ENCODE measurements at regions not wholly inside any gene's neighbourhood (a gene's known extent, or its start where the extent isn't known, plus 50 kb on each side); places are given as distances from the start of the nearest gene placed in this dataset.

DNA sequence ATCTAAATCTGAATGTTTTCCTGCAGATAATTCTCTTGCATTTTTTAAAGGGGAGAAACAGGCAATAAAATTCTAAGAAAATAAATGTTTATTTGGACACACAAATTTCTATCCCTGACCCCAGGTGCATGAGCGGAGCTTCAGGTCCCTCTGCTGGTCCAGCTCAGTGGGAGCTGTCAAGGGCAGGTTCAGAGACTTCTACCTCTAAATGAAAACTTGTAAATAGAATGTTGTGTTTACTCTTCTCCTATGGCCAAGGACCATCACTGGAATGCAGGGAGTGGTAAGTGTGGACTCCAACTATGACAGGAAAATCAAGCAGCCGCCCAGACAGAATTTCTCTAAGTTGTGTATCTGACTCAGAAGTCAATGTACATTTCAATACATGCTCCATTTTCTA lies 148.6 kb upstream of the TTC29 start:
- H3K4me3 ChIP-seq = no peak overlapping the region
- TF ChIP-seq, protein P1, sequence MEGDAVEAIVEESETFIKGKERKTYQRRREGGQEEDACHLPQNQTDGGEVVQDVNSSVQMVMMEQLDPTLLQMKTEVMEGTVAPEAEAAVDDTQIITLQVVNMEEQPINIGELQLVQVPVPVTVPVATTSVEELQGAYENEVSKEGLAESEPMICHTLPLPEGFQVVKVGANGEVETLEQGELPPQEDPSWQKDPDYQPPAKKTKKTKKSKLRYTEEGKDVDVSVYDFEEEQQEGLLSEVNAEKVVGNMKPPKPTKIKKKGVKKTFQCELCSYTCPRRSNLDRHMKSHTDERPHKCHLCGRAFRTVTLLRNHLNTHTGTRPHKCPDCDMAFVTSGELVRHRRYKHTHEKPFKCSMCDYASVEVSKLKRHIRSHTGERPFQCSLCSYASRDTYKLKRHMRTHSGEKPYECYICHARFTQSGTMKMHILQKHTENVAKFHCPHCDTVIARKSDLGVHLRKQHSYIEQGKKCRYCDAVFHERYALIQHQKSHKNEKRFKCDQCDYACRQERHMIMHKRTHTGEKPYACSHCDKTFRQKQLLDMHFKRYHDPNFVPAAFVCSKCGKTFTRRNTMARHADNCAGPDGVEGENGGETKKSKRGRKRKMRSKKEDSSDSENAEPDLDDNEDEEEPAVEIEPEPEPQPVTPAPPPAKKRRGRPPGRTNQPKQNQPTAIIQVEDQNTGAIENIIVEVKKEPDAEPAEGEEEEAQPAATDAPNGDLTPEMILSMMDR (IDR thresholded peaks at IDR 0.05) = peak in 1 of 5 experiments; percentile 36
- no peak for TF ChIP-seq POLR2A (IDR thresholded peaks at IDR 0.05)
- WGBS, 2 donors = 73 to 83% methylated on average over 2 of the region's 2 CpGs

DNA sequence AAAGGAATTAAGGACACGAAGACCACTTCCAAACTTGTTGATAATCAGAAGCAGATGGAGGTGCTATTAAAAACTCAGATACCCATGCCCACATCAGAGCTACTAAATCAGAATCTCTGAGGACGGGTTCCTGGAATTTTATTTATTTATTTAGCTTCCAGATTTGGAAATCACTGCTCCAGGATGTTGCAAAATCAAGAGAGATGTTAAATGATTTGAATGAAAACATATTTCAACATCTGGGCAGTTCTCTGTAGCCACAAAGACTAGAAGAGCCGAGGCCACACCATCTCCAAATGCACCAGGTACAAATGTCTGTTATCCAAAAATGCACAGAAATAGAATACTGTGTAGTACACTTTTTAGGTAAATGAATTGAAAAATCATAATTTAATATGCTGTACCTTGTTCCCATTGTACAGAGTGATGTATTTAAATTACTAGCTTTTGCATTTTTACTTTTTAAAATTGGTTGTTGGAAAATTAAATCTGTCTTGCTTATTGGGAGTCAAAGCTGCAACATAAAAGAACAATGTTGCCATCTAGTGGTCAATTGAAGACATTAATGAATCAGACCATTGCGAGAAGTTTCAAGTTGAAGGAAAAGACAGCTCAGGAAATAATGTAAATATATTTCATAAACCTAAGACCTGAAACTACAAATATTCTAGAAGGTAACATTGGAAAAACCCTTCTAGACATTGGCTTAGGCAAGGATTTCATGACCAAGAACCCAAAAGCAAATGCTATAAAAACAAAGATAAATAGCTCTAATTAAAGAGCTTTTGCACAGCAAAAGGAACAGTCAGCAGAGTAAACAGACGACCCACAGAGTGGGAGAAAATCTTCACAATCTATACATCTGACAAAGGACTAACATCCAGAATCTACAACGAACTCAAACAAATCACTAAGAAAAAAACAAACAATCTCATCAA lies 151.3 kb upstream of the TTC29 start:
- Histone ChIP-seq H3K27me3 (no peaks in the 10 kb centered on the region), H3K36me3 (no peaks in the 10 kb centered on the region), H3K27ac (peak overlapping the region in 2 of 4 donors; percentile 1 to 50), H3K9me3 (no peaks in the 10 kb centered on the region), H3K4me1 (peaks cover 0 to 25% (median under 1%) of the 10 kb centered on the region in 4 donors), H3K4me3 (no peak overlapping the region)
- WGBS, 2 donors = 23 to 30% methylated on average over 6 of the region's 6 CpGs
- TF ChIP-seq EP300 (IDR thresholded peaks at IDR 0.05) (peak in 1 of 2 donors; percentile 66), POLR2A (IDR thresholded peaks at IDR 0.05) (no peak)
- TF ChIP-seq, protein P1 (IDR thresholded peaks at IDR 0.05) = peak; percentile 33 to 74 (median 61)
- DNase-seq (ENCODE audit: low spot score in 2 of 2) = peak in 1 of 2 donors; percentile 36

More for the DNA sequence above, 148.6 kb upstream of the TTC29 start:
- no peaks in the 10 kb centered on the region for H3K27me3 ChIP-seq
- H3K9me3 ChIP-seq = no peaks in the 10 kb centered on the region
- peak overlapping the region in 2 of 4 donors; percentile 11 to 33 for H3K27ac ChIP-seq
- H3K36me3 ChIP-seq = no peaks in the 10 kb centered on the region
- no peak for DNase-seq (ENCODE audit: low spot score in 2 of 2)
- H3K4me1 ChIP-seq = peaks cover 0 to 23% (median 0%) of the 10 kb centered on the region in 4 donors

DNA sequence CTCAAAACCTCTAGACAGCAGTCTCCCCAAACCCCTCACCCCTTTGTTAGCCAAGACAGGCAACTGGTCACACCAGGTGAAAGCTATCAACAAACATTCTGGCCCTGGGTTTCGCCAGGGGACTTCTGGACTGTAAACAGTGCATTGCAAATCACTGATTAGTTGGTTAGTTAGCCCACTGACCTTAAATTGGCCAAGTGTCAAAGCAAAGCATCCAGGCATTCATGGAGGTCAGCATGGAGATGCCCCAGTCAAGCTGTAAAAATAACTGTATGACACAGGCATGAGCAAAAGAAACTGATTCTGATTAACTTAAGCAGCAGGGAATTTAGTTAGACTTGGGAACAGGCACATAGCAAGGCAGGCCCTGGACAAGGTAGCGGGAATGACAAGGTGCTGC lies 156.0 kb upstream of the TTC29 start:
- no peaks in the 10 kb centered on the region for H3K27me3 ChIP-seq
- H3K4me1 ChIP-seq = peaks cover 0 to 32% (median 10%) of the 10 kb centered on the region in 4 donors
- TF ChIP-seq POLR2A (IDR thresholded peaks at IDR 0.05) (no peak), EP300 (IDR thresholded peaks at IDR 0.05) (no peak)
- TF ChIP-seq, protein P1 (IDR thresholded peaks at IDR 0.05) = no peak
- H3K9me3 ChIP-seq = no peaks in the 10 kb centered on the region
- no peak overlapping the region for H3K4me3 ChIP-seq
- no peak for DNase-seq (ENCODE audit: low spot score in 2 of 2)
- no peaks in the 10 kb centered on the region for H3K36me3 ChIP-seq
- 38 to 79% methylated on average over 2 of the region's 2 CpGs for WGBS, 2 donors
- peak overlapping the region in 1 of 4 donors; percentile 34 for H3K27ac ChIP-seq

DNA sequence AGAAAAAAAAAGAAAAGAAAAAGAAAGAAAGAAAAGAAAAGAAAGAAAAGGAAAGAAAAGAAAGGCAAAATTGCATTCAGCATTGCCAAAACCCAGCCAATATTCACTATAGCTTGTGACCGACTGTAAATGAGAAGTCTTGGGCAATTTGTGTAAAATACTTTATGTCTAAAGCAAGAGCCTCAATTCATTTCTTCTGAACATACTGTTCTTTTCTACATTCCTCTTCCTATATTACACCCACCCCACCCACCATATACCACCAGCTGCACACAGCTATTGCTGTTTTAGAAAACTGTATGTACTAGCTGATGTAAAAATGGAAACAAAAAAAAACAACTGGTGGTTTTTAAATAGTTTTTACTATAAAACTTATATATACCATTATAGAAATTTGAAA lies 156.9 kb upstream of the TTC29 start:
- peaks cover 0 to 23% (median 10%) of the 10 kb centered on the region in 4 donors for H3K4me1 ChIP-seq
- WGBS, 2 donors = 71 to 82% methylated on average over 1 of the region's 1 CpG
- H3K27me3 ChIP-seq = no peaks in the 10 kb centered on the region
- no peaks in the 10 kb centered on the region for H3K9me3 ChIP-seq
- H3K4me3 ChIP-seq = no peak overlapping the region
- TF ChIP-seq EP300 (IDR thresholded peaks at IDR 0.05) (no peak), POLR2A (IDR thresholded peaks at IDR 0.05) (no peak)
- H3K36me3 ChIP-seq = no peaks in the 10 kb centered on the region
- DNase-seq (ENCODE audit: low spot score in 2 of 2) = no peak
- H3K27ac ChIP-seq = peak overlapping the region in 1 of 4 donors; percentile 42

DNA sequence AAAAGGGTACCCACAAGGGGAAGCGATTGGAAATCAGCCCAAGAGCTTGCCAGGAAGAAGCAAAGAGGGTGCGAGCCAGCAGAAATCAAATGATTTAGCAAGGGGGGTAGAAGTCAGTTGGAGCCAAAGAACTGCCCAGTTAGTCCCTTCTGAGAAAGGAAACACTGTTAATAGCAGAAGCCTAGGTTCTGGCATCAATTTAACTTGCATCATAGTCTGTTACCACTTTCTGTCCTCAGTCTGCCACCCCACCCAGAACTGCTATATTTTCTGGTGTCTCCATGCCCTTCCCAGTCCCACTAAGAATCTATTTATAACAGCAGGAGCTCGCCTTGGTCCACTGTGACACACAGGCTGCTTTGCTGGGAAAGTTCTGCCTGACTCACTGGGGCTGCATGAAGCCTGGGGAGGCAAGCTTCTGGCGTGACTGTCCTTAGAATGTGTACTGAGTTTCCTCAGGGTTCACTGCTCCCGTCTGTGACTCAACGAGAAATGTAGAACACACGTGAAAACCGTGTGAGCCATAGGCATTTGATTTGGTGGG lies 157.8 kb upstream of the TTC29 start:
- DNase-seq (ENCODE audit: low spot score in 2 of 2) = peak; percentile 45 to 67
- Histone ChIP-seq H3K27me3 (no peaks in the 10 kb centered on the region), H3K27ac (peak overlapping the region in 2 of 4 donors; percentile 44 to 57), H3K36me3 (no peaks in the 10 kb centered on the region), H3K9me3 (no peaks in the 10 kb centered on the region), H3K4me1 (peaks cover 0 to 22% (median 10%) of the 10 kb centered on the region in 4 donors), H3K4me3 (no peak overlapping the region)
- TF ChIP-seq, protein P1 (IDR thresholded peaks at IDR 0.05) = no peak
- TF ChIP-seq EP300 (IDR thresholded peaks at IDR 0.05) = peak in 1 of 2 donors; percentile 73
- 22 to 23% methylated on average over 8 of the region's 8 CpGs for WGBS, 2 donors

Measured in tibial nerve (tissue), 4 donors.